ENCODE measurements at regions not wholly inside any gene's neighbourhood (a gene's known extent, or its start where the extent isn't known, plus 50 kb on each side); places are given as distances from the start of the nearest gene placed in this dataset.

DNA sequence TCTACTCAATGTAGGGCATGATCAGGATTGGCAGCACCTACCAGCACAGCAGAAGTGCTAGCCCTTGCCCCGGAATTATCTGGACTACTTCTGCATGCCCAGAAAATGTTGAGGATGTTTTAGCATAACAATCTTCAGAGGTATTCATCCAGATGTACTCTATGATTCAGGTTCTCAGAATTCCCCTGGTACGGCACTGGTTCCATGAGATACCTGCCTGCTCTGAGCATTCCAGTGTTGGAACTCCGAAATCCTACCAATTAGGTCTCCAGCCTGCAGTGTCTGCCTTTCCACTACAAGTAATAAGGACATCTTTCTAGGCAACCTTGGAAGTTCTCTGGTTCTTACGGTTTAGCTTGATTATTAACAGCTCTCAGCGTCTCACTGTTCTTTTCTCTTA is 554.5 kb downstream of the HACE1 start:
- DNase-seq = no peak

DNA sequence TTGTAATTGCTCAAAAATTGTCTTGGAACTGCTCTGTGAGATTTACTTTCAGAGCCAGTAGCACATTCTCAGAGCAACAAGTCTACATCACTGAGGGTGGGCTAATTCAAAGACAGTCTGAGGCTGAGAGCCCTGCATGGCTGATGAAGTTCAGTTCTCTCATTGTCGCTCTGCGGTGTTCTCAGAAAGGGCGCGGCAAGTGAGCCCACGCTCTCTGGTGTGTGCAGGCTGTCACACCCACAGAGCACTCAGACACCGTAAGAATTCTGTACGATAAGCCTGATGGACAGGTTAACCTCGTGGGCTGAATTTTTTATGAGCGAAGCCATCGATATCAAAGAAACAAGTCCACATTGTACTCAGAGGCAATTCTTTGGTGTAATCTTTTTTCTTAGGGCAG is 557.8 kb downstream of the HACE1 start:
- no peak for DNase-seq

DNA sequence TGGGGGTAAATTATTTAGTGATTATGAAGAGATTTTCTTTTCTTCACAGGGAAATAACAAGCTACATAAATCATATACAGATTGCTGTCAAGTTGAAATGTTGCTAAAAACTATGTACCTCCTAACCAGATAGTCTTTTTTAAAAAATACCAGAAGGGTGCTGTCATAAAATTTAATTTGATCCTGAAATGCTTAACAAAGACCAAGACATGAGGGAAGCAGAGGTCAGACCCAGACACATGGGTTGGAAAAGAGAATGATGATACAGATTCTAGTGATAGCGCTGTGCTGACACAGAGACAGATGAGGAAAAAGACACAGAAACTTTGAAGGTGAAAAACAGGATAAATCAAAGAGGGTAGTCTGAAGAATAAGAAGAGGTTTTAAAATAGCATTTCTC is 573.1 kb downstream of the HACE1 start:
- no peak for DNase-seq

DNA sequence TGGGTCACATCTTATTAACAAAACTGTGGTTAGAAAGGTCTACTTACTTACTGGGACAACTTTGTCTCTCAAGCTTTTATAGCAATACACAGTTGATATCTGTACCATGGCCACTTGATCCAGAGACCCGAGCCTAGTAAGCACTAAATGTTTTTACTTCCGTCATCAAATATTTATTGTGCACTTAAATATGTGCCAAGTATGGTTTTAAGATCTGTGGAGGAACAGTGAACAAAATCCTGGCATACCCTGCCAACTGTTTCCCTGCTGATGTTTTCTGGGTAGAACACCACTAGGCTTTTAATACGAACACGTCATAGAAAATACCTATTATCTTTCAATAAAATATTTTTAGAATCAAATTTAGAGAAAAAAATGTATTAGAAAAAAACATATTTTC is 574.8 kb downstream of the HACE1 start:
- no peak for DNase-seq

DNA sequence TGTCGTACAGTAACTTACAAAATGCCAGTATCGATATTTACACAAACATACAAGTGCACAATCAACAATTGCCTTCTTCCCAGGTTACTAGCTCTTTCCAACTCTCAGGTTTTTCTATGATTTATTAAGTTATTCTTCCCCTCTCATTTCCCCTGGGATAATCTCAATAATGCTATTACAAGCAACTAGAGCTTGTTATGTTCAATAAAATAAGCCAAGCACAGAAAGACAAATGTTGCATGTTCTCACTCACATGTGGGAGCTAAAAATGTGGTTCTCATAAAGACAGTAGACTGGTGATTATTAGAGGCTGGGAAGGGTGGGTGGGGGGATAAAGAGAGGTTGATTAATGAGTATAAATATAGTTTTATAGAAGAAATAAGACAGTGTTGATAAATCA is 577.1 kb downstream of the HACE1 start:
- no peak for DNase-seq

DNA sequence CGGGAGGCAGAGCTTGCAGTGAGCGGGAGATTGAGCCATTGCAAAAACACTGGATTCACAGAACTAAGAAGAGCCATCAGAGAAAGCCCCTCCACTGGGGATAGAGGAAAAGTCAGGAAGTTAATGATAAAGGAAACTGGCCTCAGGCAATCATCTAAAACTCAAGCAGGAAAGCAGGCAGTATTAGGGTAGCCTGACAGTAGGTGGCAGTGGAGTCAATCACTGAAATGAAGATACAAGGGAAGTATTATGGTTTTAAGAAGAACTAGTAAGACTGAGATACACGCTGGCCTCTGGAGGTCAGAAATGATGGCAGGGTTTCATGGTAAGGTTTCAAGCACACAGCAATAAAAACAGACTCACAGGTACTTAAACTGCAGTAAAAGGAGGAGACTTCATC is 578.3 kb downstream of the HACE1 start:
- peak; percentile 21 to 26 for DNase-seq

DNA sequence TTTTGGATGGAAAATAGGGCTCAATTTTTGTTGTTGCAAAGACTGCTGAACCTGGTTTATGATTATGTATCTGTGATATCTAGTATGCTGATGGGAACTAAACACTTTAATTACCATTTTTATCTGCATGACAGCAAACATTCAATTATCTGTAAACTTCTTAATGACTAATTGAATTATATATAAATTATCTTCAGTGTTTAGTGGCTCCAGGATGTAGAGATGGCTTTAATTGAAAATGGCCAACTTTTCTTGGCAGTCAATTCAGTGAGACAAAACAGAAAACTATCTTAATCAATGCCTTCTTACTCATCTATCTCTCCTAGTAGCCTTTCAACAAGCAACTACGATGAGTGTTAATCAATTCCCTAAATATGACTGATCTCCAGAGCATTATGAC is 591.3 kb downstream of the HACE1 start:
- DNase-seq = no peak

DNA sequence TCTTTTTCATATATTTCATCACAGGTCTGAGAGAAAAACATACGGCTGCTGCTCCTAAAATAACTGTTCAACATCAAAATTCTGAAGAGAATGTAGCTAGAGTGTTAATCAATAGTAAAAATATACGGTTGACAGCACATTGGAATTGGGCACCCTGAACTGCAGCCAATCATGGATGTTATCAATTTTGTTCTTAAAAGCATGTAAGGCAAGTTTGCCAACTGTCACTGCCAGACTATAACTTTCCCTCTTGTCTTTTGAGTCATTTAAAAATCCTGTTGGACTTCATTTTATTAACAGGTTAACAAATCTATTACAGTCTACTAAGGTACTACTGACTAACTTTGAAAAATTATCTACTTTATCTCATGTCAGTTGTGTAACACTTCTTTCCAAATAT is 592.8 kb downstream of the HACE1 start:
- DNase-seq = no peak

DNA sequence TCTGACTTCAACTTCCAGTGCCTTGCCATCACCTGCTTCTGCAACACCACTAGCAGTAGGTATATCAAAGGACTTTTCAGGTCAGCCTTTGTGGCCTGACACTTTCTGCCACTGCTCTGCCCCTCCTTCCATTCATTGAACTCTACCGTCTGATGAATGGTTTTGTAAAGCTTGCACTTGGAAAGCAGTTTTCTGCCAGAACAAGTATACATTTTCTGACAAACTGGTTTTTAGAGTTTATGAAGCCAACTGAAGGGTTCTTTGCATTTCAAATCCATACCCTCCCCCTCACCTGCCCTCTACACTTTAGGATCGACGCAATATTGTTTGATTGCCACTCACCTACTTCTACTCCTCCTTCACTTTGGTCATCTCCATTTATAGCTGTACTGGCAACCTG is 603.1 kb downstream of the HACE1 start:
- DNase-seq = no peak

DNA sequence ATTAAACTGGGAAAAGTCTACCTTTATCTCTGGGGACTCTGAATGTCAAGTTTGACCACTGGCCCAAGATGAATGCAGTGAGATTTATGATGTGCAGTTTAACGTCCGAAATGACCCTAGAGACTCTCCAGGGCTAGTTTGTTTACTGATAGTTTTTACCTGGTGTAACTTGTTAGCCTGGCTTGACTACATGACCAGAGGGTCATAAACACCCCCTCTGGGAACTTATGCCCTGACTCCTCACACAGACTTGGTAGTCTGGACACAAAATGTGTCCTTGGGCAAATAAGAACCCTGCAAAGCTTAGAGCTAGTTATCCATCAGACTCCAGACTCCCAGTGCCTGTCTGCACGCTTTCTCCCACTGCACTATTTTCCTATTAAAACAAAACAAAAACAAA is 606.5 kb downstream of the HACE1 start:
- no peak for DNase-seq

DNA sequence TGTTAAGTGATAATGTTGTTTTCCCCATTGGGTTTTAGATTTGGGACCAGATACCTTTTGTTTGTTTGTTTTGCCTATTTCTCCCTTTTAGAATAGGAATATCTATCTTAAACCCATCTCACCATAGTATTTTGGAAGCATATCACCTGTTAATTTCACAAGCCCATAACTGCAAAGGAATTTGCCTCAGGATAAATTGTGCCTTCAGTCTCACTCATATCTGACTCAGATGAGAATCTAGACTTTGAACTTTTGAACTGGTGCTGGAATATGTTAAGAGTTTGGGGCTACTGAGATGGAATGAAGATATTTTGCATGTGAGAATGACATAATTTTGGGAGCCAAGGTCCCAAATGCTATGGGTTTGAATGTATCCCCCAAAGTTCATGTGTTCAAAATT is 607.4 kb downstream of the HACE1 start:
- no peak for DNase-seq

DNA sequence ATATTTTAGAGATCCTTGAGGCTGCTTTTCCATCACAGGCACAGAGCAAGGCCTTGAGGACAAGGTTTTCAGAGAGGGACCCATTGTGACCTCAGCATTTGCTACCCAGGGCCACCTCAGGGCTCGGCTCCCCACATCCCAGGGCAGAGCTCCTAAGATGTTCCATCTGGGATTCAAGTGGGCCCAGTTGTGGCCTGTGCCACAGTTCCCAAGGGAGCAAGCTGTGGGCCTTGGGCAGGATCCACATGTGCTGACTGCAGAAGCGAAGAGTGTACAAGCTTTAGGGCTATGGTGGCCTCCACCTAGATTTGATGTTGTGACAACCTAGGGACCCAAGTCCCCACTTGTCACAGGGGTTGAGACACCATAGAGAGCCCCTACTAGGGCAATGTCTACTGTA is 608.1 kb downstream of the HACE1 start:
- DNase-seq = no peak

DNA sequence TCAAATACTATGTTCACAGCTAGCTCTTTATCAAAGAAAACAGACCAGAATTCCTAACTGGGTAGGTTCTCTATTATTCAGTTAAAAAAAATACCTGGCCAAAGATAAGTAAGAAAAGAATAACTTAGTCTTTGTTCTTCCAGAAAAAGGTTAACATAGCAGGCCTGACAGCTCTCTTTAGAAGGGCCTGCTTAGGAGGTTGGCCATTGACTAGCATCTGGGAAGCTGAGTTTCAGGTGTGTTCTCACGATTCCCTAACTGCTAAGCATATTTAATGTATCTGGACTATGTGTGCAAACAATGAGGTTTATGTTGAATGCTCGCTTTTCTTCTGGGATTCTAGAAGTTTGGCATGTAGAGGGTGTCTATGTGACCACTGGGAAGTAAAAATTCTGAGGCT is 618.9 kb downstream of the HACE1 start:
- no peak for DNase-seq

DNA sequence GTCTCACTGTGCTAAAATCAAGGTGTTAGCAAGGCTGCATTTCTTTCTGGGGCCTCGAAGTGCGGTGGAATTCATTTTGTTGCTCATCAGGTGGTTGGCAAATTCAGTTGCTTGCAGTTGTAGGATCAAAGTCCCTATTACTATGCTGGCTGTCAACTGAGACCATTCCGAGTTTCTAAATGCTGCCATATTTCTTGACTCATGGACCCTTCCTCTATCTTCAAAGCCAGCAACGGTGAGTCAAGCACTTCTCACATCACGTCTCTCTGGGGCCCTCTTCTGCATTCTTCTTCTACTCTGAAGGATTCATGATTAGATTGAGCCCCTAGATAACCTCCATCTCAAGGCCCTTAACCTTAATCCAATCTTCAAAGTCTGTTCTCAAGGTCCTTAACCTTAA is 619.7 kb downstream of the HACE1 start:
- DNase-seq = no peak

DNA sequence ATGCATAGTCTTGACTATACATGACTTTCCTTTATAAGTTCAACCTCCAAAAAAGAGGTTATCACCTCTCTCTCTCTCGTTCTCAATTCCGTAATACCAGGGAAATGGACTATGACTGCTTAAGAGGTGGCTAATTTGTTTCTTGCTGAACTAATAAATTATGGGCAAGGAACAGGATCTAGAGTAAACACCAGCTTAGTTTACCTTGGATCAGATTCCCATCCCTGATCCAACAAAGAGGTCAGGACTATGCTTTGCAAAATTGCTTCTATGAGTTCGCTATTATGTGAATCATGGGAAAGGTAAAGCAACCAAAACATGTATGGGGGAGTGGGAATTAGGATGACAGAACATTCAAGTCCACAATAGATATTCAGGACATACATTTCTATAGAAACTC is 630.7 kb downstream of the HACE1 start:
- no peak for DNase-seq

DNA sequence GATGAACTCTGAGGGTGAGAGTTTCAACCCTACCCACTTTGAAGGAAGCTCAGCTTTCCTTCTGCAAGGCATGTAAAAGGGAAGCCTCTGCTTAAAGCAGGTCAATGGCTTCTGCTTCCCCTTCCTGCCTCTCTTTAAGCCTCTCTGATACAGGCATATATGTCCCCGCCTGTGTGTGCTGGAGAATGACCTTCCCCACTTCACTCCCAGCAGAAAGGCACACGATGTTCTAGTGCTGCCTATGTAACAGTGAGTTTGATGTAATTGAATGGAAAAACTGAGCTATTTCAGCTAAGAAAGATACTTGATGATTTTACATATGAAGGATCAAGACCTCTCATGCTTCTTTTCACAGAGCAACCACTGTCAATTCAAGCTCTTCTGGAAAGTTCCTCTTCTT is 632.2 kb downstream of the HACE1 start:
- DNase-seq = no peak

DNA sequence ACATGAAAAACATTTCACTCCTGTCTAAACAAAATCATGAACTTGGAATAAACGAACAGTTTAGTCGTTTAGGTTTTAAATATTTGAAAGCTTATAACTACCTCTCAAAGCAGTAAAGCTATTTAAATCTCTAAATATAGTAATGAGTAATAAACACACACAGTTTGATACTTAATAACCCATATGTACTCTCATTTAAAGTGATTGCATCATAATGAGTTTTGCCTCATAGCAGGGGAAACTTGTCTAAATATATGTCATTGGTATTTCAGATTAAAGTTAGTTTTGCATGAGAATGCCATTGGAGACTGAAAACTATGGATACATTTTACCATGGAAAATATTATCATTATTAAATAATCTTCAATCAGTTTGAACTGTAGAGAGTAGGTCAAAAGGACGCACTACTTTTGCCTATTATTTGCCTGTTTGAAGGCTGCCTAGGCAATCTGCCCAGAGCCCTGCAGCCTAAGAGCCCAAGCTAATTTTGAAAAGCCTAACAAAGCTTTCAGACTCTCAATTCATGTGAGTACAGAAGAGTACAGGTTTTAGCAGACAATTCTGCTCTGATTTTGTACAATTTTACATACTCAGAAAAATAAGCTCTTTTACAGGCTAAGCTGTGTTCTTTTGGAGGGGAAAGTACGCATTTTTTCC is 632.8 kb downstream of the HACE1 start:
- DNase-seq = no peak

DNA sequence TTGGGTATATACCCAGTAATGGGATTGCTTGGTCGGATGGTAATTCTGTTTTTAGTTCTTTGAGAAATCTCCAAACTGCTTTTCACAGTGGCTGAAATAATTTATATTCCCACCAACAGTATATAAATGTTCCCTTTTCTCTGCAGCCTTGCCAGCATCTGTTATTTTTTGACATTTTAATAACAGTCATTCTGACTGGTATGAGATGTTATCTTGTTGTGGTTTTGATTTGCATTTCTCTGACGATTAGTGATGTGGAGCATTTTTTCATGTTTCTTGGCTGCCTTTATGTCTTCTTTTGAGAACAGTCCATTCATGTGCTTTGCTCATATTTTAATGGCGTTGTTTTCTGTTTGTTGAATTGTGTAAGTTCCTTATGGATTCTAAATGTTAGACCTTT is 641.6 kb downstream of the HACE1 start:
- no peak for DNase-seq

DNA sequence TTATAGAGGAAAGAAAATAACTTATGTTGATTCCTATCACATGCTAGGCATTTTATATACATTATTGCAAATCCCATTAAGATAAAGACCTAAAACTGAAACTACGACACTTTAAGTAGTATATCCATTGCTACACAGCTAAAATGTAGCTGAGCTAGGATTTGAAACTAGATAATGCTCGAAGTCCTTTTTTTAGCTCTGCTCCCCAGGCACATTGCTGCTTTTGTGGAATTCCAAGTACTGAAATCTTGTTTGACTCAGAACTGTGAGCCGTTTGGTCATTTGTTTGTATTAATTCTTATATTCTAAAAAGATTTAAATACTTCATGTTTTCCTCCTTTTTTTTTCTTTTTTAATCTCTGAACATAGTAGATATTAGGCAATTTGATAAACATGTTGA is 644.8 kb downstream of the HACE1 start:
- DNase-seq = no peak

DNA sequence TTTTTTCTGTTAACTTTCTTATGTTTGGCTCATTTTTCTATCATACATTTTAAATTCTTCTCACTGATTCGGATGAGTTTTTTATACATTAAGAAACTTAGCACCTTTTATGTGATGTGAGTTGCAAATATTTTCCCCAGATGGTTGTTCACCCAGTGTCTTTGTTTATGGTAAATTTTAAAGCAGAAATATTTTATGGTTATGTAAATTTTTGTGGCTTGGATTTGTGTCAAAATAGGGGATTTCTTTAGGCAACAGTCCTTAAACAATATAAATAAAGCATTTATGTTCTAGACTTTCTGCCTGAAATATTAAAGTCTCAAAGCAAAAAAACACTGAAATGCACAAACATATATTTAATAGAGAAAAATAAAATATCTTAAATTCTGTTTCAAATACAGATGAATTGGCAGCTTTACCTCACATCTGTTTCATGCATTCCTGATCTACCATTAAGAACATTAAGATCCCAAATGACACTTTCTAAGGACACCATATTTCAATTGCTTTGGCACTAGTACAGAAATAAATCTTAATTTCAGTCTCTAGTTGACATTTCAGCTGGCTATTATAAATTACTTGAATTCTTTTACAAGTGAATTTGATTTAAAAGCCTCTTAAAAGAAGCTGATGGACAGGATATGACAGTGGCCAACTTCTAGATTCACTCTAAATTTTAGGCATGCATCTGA is 646.6 kb downstream of the HACE1 start:
- no peak for DNase-seq

DNA sequence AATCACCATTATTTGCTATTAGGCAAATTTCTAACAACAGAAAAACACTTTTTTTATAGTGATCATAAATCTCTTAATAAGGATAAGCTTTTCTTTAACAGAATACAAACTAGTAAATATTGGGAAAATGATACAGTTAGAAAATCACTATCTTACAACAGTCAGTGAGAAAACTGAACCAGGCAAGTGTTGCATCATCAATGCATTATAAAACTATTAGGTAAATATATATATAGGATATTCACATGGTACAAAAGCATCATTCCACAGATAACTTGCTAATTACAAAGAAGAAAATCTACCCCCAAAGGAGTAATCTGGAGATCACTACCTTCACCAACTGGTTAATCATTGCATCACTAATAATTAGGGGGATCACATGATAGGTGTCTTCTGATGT is 652.1 kb downstream of the HACE1 start:
- no peak for DNase-seq

DNA sequence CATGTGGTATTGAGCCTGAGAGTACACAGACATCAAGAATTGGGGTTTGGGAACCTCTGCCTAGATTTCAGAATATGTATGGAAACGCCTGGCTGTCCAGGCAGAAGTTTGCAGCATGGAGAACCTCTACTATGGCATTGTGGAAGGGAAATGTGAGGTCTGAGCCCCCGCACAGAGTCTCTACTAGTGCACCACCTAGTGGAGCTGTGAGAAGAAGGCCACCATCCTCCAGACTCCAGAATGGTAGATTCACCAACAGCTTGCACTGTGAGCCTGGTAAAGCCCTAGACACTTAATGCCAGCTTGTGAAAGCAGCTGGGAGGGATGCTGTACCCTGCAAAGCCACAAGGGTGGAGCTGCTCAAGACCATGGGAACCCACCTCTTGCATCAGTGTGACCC is 658.2 kb downstream of the HACE1 start:
- no peak for DNase-seq

DNA sequence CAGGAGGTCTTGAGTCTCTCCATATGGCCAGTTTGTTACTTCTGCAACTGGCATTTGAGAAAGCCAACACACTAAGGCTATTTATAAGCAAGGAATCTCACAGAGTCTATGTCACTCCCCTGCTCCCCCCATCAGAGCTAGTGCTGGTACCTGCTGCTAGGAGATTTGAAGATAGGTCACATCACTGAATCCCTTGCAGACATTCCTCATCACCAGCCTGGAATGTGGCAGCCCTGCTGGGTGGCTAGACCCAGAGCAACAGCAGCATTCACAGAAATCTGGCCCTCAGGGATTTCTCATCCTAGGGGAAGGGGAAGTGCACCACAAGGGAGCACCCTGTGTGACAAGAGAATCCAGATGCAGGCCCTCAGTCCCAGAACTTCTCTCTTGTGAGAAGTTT is 672.1 kb downstream of the HACE1 start:
- no peak for DNase-seq

DNA sequence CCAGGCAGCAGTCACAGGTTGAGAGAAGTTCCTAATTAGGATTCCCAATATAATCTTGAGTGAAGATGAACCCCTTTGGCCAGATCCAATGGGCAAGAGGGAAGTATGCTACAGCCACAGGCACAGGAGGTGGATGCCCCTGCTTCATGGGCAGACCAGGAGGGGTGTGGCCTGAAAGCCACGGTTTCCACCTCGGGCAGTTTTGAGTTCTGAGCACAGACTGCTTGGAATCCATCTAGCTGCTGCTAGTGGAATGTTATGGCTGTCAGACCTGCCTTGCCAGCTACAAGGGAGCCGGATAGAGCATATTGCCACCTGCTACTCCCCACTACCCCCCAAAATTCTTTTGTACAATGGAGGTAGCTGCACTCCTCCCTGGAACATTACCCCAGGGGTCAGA is 672.9 kb downstream of the HACE1 start:
- no peak for DNase-seq

DNA sequence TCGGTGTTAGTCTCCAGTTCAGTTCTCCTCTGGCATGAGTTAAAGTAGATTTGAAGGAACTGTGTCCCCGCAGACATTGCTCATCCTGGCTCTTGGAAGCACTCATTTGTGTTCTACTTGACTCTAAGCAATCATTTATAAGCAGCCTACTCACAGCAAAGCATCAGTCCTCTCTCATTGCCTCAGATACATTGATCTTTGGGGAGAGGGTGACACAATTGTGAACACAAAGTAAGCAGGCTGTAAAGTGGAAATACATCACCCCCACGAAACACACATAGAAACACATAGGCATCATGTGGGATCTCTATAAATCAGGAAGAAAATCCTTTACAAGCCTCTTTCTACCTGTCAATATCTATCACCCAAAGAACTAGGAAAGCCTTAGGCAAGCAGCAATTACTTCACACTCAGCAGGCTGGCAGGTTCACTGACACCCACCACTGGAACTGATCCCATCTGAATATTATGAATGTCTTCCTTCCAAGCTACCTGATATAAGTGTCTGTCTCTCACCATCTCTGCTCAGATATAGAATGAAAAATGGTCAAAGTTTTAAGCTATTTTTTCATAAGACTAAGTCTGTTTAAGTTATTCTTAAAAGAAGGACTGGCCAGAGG is 675.8 kb downstream of the HACE1 start:
- DNase-seq = no peak

Data from AML-193 (cell line).